HL-60 (cell line): ENCODE measurements at regions not wholly inside any gene's neighbourhood (a gene's known extent, or its start where the extent isn't known, plus 50 kb on each side); places are given as distances from the start of the nearest gene placed in this dataset.

Experiments
- DNase-seq, 2 experiments: peaks; one replicate each; pipeline ENCODE4 v3.0.0-alpha.2; 2010 to 2020; ENCODE audit warnings: low read depth in 1 of 2, low spot score in 1 of 2
- H3K27ac ChIP-seq: fragments of 250-450 bp; sonication (Bioruptor Pico); replicated peaks from 2 replicates; pipeline ENCODE4 v1.5.1; 2020; ENCODE audit warnings: mild to moderate bottlenecking, moderate library complexity
- H3K27me3 ChIP-seq: fragments of 250-450 bp; sonication (Bioruptor Pico); 2 replicates; pipeline ENCODE4 v1.5.1; 2021; ENCODE audit warnings: mild to moderate bottlenecking, moderate library complexity; ENCODE audit not compliant: insufficient read depth, poor library complexity, severe bottlenecking
- H3K4me3 ChIP-seq: replicated peaks from 2 replicates; pipeline ENCODE4 v1.5.1; 2011; ENCODE audit warnings: mild to moderate bottlenecking, control low read depth, low read length; ENCODE audit not compliant: insufficient read depth
- GABPA ChIP-seq: IDR thresholded peaks from 2 replicates; pipeline ENCODE4 v1.6.1; 2012; ENCODE audit warnings: low read depth
- POLR2AphosphoS5 ChIP-seq: IDR thresholded peaks from 2 replicates; pipeline ENCODE4 v1.6.1; 2012; ENCODE audit warnings: low read depth
- SPI1 ChIP-seq: IDR thresholded peaks from 2 replicates; pipeline ENCODE4 v1.6.1; 2012; ENCODE audit warnings: low read depth, mild to moderate bottlenecking, borderline replicate concordance
- TF ChIP-seq, protein P1 (sequence below): IDR thresholded peaks from one replicate; pipeline ENCODE4 v1.5.1; 2011; ENCODE audit warnings: low read length, control low read depth, inconsistent platforms; ENCODE audit not compliant: insufficient read depth
- TF ChIP-seq, protein P2 (sequence below): IDR thresholded peaks from 2 replicates; pipeline ENCODE4 v1.6.1; 2012; ENCODE audit warnings: low read depth; ENCODE audit not compliant: insufficient replicate concordance

DNA sequence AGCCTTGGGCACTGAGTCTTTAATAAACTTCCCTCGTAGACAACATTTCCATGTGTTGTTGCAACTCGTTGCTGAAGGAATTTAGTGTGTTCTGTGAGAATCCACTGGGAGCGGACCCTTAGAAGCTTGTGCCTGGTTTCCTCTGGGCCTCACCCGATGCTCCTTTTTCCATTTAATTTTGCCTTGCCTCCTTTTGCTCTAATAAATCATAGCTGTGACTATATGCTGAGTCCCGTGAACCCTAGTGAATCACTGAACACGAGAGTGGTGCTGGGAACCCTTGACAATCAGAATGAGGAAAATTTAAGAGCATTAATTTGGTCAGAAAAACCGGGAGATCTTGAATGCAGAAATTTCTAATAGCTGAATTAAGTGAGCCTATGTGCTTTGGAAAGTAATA, 291.1 kb upstream of the ZNF608 start:
- Histone ChIP-seq H3K27ac (no peak overlapping the region), H3K27me3 (no peaks in the 10 kb centered on the region), H3K4me3 (no peak overlapping the region)
- no peak for DNase-seq
- TF ChIP-seq, protein P1, sequence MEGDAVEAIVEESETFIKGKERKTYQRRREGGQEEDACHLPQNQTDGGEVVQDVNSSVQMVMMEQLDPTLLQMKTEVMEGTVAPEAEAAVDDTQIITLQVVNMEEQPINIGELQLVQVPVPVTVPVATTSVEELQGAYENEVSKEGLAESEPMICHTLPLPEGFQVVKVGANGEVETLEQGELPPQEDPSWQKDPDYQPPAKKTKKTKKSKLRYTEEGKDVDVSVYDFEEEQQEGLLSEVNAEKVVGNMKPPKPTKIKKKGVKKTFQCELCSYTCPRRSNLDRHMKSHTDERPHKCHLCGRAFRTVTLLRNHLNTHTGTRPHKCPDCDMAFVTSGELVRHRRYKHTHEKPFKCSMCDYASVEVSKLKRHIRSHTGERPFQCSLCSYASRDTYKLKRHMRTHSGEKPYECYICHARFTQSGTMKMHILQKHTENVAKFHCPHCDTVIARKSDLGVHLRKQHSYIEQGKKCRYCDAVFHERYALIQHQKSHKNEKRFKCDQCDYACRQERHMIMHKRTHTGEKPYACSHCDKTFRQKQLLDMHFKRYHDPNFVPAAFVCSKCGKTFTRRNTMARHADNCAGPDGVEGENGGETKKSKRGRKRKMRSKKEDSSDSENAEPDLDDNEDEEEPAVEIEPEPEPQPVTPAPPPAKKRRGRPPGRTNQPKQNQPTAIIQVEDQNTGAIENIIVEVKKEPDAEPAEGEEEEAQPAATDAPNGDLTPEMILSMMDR, result no peak
- TF ChIP-seq, protein P2, sequence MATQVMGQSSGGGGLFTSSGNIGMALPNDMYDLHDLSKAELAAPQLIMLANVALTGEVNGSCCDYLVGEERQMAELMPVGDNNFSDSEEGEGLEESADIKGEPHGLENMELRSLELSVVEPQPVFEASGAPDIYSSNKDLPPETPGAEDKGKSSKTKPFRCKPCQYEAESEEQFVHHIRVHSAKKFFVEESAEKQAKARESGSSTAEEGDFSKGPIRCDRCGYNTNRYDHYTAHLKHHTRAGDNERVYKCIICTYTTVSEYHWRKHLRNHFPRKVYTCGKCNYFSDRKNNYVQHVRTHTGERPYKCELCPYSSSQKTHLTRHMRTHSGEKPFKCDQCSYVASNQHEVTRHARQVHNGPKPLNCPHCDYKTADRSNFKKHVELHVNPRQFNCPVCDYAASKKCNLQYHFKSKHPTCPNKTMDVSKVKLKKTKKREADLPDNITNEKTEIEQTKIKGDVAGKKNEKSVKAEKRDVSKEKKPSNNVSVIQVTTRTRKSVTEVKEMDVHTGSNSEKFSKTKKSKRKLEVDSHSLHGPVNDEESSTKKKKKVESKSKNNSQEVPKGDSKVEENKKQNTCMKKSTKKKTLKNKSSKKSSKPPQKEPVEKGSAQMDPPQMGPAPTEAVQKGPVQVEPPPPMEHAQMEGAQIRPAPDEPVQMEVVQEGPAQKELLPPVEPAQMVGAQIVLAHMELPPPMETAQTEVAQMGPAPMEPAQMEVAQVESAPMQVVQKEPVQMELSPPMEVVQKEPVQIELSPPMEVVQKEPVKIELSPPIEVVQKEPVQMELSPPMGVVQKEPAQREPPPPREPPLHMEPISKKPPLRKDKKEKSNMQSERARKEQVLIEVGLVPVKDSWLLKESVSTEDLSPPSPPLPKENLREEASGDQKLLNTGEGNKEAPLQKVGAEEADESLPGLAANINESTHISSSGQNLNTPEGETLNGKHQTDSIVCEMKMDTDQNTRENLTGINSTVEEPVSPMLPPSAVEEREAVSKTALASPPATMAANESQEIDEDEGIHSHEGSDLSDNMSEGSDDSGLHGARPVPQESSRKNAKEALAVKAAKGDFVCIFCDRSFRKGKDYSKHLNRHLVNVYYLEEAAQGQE, result no peak
- TF ChIP-seq POLR2AphosphoS5 (no peak), GABPA (no peak), SPI1 (no peak)

DNA sequence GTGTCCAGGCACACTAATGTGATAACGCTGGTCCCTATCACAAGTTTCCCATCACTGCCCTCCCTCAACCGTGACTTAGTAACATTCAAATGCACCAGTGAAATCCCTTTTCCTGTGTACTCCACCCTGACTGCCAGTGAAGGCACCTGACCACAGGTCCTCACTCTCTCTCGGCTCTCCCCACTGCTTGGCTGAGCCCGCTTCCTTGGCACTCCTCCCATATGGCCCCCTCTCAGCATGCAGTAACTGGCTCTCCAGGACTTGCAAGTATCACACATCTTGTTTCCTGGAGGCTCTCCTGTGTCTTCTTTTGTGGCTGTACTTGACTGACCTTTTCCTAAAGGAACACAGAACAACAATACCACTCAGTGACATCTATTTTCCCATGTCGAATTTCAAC, 292.0 kb upstream of the ZNF608 start:
- Histone ChIP-seq H3K4me3 (no peak overlapping the region), H3K27ac (no peak overlapping the region), H3K27me3 (no peaks in the 10 kb centered on the region)
- TF ChIP-seq, protein P2, result no peak
- TF ChIP-seq GABPA (no peak), POLR2AphosphoS5 (no peak), SPI1 (no peak)
- TF ChIP-seq, protein P1, result no peak
- no peak for DNase-seq

DNA sequence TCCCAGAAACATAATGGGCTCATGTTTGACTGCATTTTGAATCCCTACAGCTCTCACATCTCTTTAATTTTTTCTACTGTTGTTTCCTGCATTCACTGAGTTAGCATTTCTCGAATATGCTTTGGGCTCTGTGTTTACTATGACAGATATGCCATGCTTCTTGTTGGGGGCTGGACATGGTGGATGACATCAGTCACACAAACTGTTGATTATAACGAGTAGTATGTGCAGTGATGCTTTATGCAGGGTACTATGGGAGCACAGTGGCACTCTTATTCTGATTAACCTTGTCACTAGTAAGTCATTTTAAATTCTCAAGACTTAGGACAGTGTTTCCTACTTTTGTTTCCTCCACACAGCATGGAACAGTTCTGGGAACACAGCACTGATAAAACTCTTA, 295.4 kb upstream of the ZNF608 start:
- Histone ChIP-seq H3K4me3 (no peak overlapping the region), H3K27ac (no peak overlapping the region), H3K27me3 (no peaks in the 10 kb centered on the region)
- TF ChIP-seq SPI1 (no peak), POLR2AphosphoS5 (no peak), GABPA (no peak)
- TF ChIP-seq, protein P2, result no peak
- TF ChIP-seq, protein P1, result no peak
- no peak for DNase-seq
